Cortex of kidney (tissue), 1 donor: ENCODE measurements at regions not wholly inside any gene's neighbourhood (a gene's known extent, or its start where the extent isn't known, plus 50 kb on each side); places are given as distances from the start of the nearest gene placed in this dataset.

ENCODE experiments used
- DNase-seq: peaks from one replicate; lab custom pipeline; 2025; lab: John Stamatoyannopoulos, UW

- DNase-seq, result no peak
Observed at GRCh38 chr16:8519179-8519578, 71.1 kb downstream of the TMEM114 start.

DNA sequence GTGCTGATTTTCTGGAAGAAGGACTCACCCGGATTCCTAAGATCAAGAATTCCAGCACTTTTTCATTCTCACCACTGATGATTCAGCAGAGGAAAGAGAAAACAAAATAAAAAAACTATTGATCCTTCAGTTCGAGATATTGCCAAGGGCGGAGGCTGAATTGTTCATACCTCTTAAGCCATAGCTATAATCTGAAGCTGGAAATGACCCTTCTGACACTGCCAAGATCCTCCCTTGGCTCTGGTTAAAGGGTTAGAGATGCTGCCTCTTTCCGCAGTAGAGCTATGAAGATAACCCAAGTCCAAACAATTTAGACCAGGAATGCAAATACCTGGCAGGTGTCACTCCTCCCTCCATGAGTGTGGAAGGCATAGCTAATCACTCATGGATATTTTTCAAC is 73.0 kb downstream of the TMEM114 start:
- DNase-seq, result no peak

GRCh38 chr16:8516471-8516870 is 73.8 kb downstream of the TMEM114 start:
- no peak for DNase-seq

- DNase-seq, result no peak
Observed at GRCh38 chr16:8512941-8513624, 77.2 kb downstream of the TMEM114 start.

- DNase-seq, result no peak
Observed at GRCh38 chr16:8511464-8511863, 78.8 kb downstream of the TMEM114 start.

DNA sequence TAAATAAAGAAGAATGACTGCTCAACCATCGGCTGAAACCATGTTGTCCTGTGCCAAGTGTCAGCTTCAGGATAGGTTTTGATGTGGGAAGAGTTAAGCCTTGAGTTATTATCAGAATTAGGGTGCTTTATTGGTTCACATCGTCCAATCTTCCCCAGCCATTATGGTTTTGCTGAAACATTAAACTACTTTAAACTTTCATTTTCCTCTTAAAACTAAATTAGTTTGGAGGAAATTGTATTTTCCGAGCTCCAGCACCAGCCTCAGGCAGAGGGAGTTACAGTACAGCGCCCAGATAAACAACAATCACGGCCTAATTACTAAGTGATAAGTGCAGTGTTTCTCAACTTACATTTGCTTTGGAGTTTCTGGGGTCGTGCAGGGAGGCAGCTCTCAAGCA is 80.2 kb downstream of the TMEM114 start:
- no peak for DNase-seq

GRCh38 chr16:8505327-8505991 is 84.9 kb downstream of the TMEM114 start:
- DNase-seq, result no peak

DNA sequence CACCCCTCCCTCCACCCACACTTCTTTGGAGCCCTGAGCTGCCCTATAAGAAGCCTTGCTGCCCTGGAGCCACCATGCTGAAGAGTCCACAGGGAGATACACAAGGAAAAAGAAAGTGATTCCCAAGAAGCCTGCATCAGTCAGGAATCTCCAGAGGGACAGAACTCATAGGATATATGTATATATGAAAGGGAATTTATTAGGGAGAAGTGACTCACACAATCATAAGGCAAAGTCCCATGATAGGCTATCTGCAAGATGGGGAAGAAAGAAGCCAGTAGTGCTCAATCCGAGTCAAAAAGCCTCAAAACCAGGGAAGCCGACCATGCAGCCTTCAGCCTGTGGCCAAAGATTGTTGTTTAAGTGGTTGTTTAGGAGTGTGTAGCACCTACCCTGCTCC is 87.9 kb downstream of the TMEM114 start:
- no peak for DNase-seq

DNA sequence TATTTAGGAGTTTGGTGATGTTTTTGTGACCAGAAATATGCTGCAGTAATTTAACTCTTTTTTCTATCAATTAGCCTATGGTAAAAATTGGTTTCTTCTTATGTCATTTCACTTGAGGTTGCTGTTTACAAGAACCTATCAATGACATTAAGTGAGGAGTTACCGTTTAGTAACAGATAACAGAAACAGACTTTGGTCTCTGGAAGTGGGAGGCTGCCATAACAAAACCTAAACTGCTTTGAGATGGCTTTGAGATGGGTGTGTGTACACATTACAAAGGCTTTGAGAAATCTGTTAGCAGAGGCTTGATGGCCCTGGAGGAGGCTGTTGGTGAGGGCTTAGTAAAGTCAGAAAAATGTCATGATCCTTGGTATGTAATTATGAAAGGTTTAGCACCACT is 90.0 kb downstream of the TMEM114 start:
- no peak for DNase-seq

DNA sequence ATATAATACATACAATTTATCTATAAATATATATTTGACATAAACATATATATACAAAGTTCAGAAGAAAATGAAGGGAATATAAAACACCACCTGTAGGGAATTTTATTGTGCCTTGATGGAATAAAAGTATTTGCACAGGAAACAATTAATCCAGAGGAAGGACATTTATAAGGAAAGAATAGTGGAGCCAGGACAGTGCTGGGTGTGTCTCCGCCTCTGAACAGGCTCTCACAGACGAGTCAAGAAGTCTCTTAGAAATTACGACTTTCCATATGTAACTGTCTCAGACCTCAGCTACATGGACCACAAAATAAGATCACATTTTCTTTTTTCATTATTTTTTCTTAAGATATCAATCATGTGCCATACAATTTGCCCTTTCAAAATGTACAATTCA is 93.9 kb downstream of the TMEM114 start:
- no peak for DNase-seq

- no peak for DNase-seq
Observed at GRCh38 chr16:8493972-8494371, 96.3 kb downstream of the TMEM114 start.

GRCh38 chr16:8492690-8493089 is 97.6 kb downstream of the TMEM114 start:
- no peak for DNase-seq

- no peak for DNase-seq
Observed at GRCh38 chr16:8489580-8489979, 100.7 kb downstream of the TMEM114 start.

DNA sequence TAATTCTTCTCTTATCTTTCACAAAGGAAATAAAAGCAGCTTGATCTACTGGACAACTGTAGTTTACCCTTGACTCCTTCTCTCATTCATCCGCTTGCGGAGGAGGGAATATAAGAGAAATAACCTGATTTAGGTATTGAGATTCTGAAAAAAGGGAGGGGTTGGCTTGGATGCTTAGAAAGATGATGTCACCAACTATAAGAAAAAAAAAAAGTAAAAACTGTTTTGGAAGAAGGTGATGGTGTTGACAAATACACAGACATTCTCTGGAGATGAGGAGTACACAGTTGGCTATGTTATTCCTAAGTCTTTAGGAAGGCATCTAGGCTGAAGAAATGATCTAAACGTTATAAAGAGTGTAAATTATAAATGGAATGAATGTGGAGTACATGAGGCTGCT is 103.3 kb downstream of the TMEM114 start:
- DNase-seq, result no peak

GRCh38 chr16:8483396-8483795 is 106.9 kb downstream of the TMEM114 start:
- DNase-seq, result no peak

GRCh38 chr16:8481810-8482209 is 108.5 kb downstream of the TMEM114 start:
- DNase-seq, result no peak

- DNase-seq, result no peak
Observed at GRCh38 chr16:8476824-8477223, 113.5 kb downstream of the TMEM114 start.

GRCh38 chr16:8474587-8474986 is 115.7 kb downstream of the TMEM114 start:
- no peak for DNase-seq

DNA sequence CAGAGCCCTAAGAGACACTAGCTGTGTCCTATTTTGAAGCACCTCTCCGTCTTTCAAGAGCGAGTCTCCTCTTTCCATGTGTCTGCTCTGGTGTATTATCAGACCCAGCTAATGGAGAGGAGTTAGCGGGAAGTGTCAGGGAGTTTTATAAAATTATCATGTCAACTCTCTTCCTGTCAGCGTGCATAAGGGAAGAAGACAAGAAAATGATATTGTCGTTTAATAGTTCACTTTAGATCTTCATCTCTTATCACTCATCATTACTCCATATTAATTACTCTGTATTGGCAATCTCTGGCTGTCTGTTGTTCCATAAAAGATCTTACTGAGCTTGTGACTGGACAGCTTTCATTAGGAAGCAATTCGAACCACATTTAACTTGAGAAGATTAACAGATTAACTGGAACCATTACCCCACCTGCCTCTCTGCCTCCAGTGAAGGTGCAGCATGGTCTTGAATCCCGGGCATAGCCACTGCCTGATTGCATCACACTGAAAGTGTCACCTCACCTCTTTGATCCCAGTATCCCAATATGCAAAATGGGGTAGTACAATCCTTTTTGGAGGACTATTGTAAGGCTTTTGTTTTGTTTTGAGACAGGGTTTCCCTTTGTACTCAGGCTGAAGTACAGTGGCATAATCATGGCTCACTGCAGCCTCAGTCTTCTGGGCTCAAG is 121.1 kb downstream of the TMEM114 start:
- no peak for DNase-seq

DNA sequence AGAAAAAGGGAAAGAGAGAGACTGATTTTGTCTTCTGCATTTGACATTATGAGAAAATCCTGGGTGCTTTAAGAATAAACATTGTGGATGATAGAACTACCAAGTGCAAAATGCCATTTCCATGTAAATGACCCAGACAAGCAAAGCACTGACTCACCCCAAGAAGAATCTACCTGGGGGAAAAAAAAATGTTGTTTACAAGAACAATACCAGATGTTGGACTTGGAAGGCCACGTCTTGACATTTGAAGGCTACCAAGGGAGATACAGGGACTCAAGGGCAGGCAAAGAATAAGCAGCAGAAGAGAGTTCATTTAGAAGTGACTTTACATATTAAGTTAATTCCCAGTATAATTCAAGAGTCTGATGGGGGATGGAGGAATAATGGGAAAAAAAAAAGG is 125.3 kb downstream of the TMEM114 start:
- DNase-seq, result no peak

DNA sequence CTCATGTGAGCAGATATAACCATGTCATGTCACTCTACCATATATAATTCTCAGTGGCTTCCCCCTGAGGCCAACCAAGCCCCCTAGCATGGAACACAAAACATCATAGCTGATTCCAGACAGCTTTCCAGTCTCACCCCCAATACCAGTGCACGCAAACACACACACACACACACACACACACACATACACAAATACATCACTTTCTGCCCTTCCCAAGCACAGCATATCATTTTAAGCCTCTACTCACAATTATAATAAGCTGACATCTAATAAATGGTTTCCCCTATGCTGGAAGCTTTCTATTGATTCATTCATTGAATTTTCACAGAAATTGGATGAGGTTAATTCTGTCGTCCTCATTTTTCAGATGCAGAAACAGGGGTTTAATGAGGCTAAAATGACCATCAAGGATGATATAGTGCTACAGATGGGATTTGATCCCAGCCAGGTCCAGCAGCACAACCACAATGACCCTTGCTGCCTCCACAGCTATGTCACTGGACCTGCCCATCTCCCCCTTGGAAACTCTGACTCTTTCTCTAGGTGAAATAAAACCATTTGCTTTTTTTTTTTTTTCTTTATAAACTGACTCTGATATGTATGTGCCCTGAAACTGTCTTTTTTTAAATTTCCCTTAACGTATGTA is 131.1 kb downstream of the TMEM114 start:
- DNase-seq, result no peak

GRCh38 chr16:8458481-8459046 is 131.7 kb downstream of the TMEM114 start:
- no peak for DNase-seq

GRCh38 chr16:8453359-8453758 is 137.0 kb downstream of the TMEM114 start:
- no peak for DNase-seq
